Heart left ventricle (tissue), 16 donors: ENCODE measurements at regions not wholly inside any gene's neighbourhood (a gene's known extent, or its start where the extent isn't known, plus 50 kb on each side); places are given as distances from the start of the nearest gene placed in this dataset.
"Not testable (repeated sequence)": the region's sequence is repeated elsewhere in the genome, so short reads cannot be mapped to it uniquely, and the experiment has no call there.

Experiments used
- ATAC-seq, 4 donors: fragments of 200-7000 bp; cut with Tn5 transposase; one replicate each; pipeline ENCODE4 v1.9.1; 2020 to 2022; ENCODE audit warnings: moderate library complexity in 4 of 4, mild to moderate bottlenecking in 3 of 4, moderate number of reproducible peaks in 1 of 4
- DNase-seq, 5 donors: peaks; one replicate each; pipeline ENCODE4 v3.0.0-alpha.2; 2020
- H3K27ac ChIP-seq, 12 donors: fragments of 200-600 bp; sonication (generic) in 4 of 12; one replicate each; pipeline versions ENCODE4 v1.5.0 to v1.8.0; 2016 to 2022; ENCODE audit warnings: mild to moderate bottlenecking in 2 of 12
- H3K27me3 ChIP-seq, 9 donors: fragments of 200-600 bp; sonication (generic) in 2 of 9; one replicate each; pipeline versions ENCODE4 v1.5.1 to v1.8.0; 2016 to 2022; ENCODE audit warnings: mild to moderate bottlenecking in 3 of 9
- H3K36me3 ChIP-seq, 9 donors: fragments of 200-600 bp; sonication (generic) in 2 of 9; one replicate each; pipeline versions ENCODE4 v1.5.0 to v1.8.0; 2018 to 2022; ENCODE audit warnings: mild to moderate bottlenecking in 2 of 9
- H3K4me1 ChIP-seq, 12 donors: fragments of 200-600 bp; sonication (generic) in 4 of 12; one replicate each; pipeline versions ENCODE4 v1.5.0 to v1.8.0; 2016 to 2022; ENCODE audit warnings: mild to moderate bottlenecking in 3 of 12
- H3K4me3 ChIP-seq, 12 donors: fragments of 200-600 bp; sonication (generic) in 4 of 12; one replicate each; pipeline versions ENCODE4 v1.5.0 to v1.8.0; 2017 to 2022; ENCODE audit warnings: mild to moderate bottlenecking in 9 of 12, moderate library complexity in 4 of 12
- H3K9me3 ChIP-seq, 12 donors: fragments of 200-600 bp; sonication (generic) in 4 of 12; one replicate each; pipeline versions ENCODE4 v1.5.0 to v1.8.0; 2016 to 2022; ENCODE audit warnings: mild to moderate bottlenecking in 1 of 12
- POLR2A ChIP-seq, 2 donors: fragments of 450-650 bp; IDR thresholded peaks; one replicate each; pipeline ENCODE4 v1.6.1; 2017; ENCODE audit warnings: antibody characterized with exemption in 2 of 2, mild to moderate bottlenecking in 2 of 2, moderate library complexity in 2 of 2
- WGBS, 4 donors: extraction: QIAGEN DNeasy Blood & Tissue Kit in 2 of 4; methylation state at CpG; one replicate each; pipeline versions ENCODE4 v1.1.5 to v1.1.7; 2013 to 2018; 5-methylcytosine and 5-hydroxymethylcytosine counted together
- intact Hi-C, 10 donors: fragments of 100-400 bp; cut with DNase I; formaldehyde crosslinking; loops; one replicate each; pipeline versions ENCODE4 v1.11.1 to v1.14.2; 2022
- TF ChIP-seq, protein P1 (sequence below), 12 donors: fragments of 200-600 bp; sonication (generic) in 4 of 12; IDR thresholded peaks; one replicate each; pipeline versions ENCODE4 v1.5.0 to v1.8.0; 2018 to 2022; ENCODE audit warnings: antibody characterized with exemption in 12 of 12, mild to moderate bottlenecking in 5 of 12
- donor health status: ischemic (EF 13 %, LVEDD 7.1; RV severe dilation, severe dysfunction).
- donor health status: healthy with polysubstance abuse.
- donor health status: DM: no; HTN: yes; CAD: no.
- donor health status: DM: no; HTN: no; CAD: no.
- donor health status: ischemic (EF 25% LVEDD 6.9; RV normal size, moderate dysfunction).
- donor health status: ischemic (EF 25% LVEDD 5.7; RV mildly dilated, moderate dysfunction).
- donor health status: healthy.
- donor health status: DM: yes; HTN: yes; CAD: no.
- donor health status: ischemic (EF 35%, LVEDD 5.7; RV mildly dilated, moderate dysfunction).
- donor health status: nonischemic (EF 11% LVEDD 7.7; RV severe dilation, severe dysfunction).
- donor health status: DM: yes; HTN: yes; CAD: no.
- donor health status: PGD.
- donor health status: ischemic (EF 29% LVEDD 5.4; RV normal size, mild dysfunction).
- donor health status: nonischemic (EF 23%, LVEDD 6.1; RV moderate dilation, normal function).

DNA sequence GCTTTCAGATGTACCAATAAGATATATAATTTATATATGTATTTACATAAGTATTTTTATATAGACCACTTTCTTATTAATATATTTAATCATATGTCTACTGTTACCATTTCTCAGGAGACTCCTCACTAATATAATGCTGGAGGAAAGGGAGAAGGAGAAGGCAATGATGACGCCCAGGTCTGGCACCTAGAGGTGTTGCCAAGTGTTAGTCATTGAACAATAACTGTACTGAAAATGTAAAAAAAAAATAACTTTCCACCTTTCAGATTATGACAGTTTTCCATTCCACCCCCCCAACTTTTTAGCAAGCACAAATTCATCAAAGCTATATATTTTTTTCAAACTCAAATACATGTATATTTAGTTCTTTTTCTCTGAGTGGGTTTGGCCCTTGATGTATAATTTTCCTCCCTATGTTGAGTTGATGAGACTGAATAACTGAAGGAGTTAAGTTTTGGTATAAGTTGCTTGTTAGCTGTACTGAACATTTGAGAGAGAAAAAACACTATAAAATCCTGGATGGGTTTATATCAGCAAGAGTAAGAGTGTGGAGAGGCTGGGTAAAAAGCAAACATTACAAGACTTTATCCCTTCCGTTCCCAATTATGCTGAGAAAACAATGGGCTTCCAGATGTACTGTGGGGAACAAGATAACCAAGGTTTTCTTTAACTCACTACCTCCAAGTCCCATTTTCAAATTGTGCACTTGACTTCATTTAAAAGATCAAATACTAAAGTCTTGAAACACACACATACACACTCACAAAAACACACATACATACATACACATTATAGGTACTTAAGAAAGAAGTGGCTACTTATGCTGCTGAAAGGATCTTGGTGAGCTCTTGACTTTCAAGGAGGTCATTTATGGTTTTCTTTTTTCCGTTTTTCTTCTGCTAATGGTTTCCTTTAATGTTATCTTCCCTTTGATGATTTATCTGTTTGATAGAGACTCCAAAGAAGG lies 142.8 kb upstream of the IFNE start:
- ATAC-seq, result no peak
- TF ChIP-seq, protein P1, sequence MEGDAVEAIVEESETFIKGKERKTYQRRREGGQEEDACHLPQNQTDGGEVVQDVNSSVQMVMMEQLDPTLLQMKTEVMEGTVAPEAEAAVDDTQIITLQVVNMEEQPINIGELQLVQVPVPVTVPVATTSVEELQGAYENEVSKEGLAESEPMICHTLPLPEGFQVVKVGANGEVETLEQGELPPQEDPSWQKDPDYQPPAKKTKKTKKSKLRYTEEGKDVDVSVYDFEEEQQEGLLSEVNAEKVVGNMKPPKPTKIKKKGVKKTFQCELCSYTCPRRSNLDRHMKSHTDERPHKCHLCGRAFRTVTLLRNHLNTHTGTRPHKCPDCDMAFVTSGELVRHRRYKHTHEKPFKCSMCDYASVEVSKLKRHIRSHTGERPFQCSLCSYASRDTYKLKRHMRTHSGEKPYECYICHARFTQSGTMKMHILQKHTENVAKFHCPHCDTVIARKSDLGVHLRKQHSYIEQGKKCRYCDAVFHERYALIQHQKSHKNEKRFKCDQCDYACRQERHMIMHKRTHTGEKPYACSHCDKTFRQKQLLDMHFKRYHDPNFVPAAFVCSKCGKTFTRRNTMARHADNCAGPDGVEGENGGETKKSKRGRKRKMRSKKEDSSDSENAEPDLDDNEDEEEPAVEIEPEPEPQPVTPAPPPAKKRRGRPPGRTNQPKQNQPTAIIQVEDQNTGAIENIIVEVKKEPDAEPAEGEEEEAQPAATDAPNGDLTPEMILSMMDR (IDR thresholded peaks at IDR 0.05), result no peak
- no peak for TF ChIP-seq POLR2A (IDR thresholded peaks at IDR 0.05)
- WGBS, 4 donors, result 43 to 53% (median 50%) methylated on average over 3 of the region's 3 CpGs
- Histone ChIP-seq H3K36me3 (no peaks in the 10 kb centered on the region), H3K9me3 (peaks cover 0 to 10% (median 0%) of the 10 kb centered on the region in 12 donors), H3K4me1 (no peaks in the 10 kb centered on the region), H3K27ac (no peak overlapping the region), H3K27me3 (peaks cover 0 to 13% (median 0%) of the 10 kb centered on the region in 9 donors), H3K4me3 (no peak overlapping the region)
- no peak for DNase-seq
- intact Hi-C loops, result no loop called here

- no peak overlapping the region for H3K4me3 ChIP-seq
- peaks cover 0 to 13% (median 0%) of the 10 kb centered on the region in 9 donors for H3K27me3 ChIP-seq
- H3K36me3 ChIP-seq, result no peaks in the 10 kb centered on the region
- intact Hi-C loops, result no loop called here
- no peak overlapping the region for H3K27ac ChIP-seq
- peaks cover 0 to 10% (median 0%) of the 10 kb centered on the region in 12 donors for H3K9me3 ChIP-seq
- 63 to 75% (median 71%) methylated on average over 2 of the region's 2 CpGs for WGBS, 4 donors
- ATAC-seq (no peak), DNase-seq (no peak)
- TF ChIP-seq, protein P1 (IDR thresholded peaks at IDR 0.05), result no peak
- TF ChIP-seq POLR2A (IDR thresholded peaks at IDR 0.05), result no peak
- no peaks in the 10 kb centered on the region for H3K4me1 ChIP-seq
These were observed 144.4 kb upstream of the IFNE start for GRCh38 chr9:21626493-21626892.

- ATAC-seq, intact Hi-C loops: not testable (repeated sequence)
- 61 to 74% (median 72%) methylated on average over 3 of the region's 3 CpGs for WGBS, 4 donors
These were observed 146.8 kb upstream of the IFNE start for GRCh38 chr9:21628954-21629353.

DNA sequence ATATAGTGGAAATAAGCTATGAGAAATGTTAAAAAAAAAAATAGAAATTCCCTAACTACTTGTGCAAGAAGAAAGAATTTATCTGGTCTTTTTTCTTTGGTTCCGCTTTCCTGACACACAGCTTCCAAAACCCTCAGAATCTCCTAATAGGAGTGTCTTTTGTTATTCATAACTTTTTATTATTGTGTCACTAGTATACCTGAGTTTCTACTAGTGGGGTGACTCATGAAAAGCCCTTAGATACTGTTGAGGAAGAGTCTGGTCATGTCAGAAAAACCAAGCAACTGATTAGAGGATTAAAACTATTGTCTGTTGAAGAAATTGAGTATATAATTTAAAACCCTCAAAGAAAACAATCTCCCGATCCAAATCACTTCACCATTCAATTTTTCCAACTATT lies 152.8 kb upstream of the IFNE start:
- Histone ChIP-seq H3K4me1 (no peaks in the 10 kb centered on the region), H3K4me3 (no peak overlapping the region), H3K27me3 (no peaks in the 10 kb centered on the region), H3K27ac (no peak overlapping the region), H3K9me3 (no peaks in the 10 kb centered on the region), H3K36me3 (no peaks in the 10 kb centered on the region)
- 89 to 93% (median 91%) methylated on average over 2 of the region's 2 CpGs for whole genome bisulfite sequencing, 4 donors
- DNase-seq (no peak), ATAC-seq (no peak)
- intact Hi-C loops, result no loop called here
- TF ChIP-seq, protein P1 (IDR thresholded peaks at IDR 0.05), result no peak
- TF ChIP-seq POLR2A (IDR thresholded peaks at IDR 0.05), result no peak

More at GRCh38 chr9:21628954-21629353, 146.8 kb upstream of the IFNE start:
- DNase-seq, H3K27ac ChIP-seq, H3K9me3 ChIP-seq, H3K36me3 ChIP-seq, H3K4me1 ChIP-seq, H3K4me3 ChIP-seq: not testable (repeated sequence)
- peaks cover 0 to 13% (median 0%) of the 10 kb centered on the region in 9 donors for H3K27me3 ChIP-seq
